CD4-positive, alpha-beta memory T cell (primary cell): ENCODE measurements at regions not wholly inside any gene's neighbourhood (a gene's known extent, or its start where the extent isn't known, plus 50 kb on each side); places are given as distances from the start of the nearest gene placed in this dataset.

Experiments
- CTCF ChIA-PET: fragments of 350-600 bp; sonication (Branson Sonifier 250); formaldehyde crosslinking; loops from one replicate; lab custom pipeline; 2021; ENCODE audit warnings: inconsistent platforms; ENCODE audit not compliant: partially characterized antibody; lab: Charles Lee
- POLR2A ChIA-PET: fragments of 350-600 bp; sonication (Branson Sonifier 250); formaldehyde crosslinking; loops from one replicate; lab custom pipeline; 2021; ENCODE audit not compliant: partially characterized antibody; lab: Charles Lee
- DNase-seq, 5 donors: peaks; one replicate each; pipeline versions ENCODE4 v3.0.0 to v3.0.0-alpha.2; 2020 to 2022; ENCODE audit warnings: mixed read lengths in 1 of 5
- H3K27ac ChIP-seq: one replicate; pipeline ENCODE4 v1.7.0; 2013; ENCODE audit warnings: low read depth, low read length
- H3K27me3 ChIP-seq: 2 replicates; pipeline ENCODE4 v1.7.0; 2013; ENCODE audit warnings: mild to moderate bottlenecking, low read length, moderate library complexity; ENCODE audit not compliant: insufficient read depth
- H3K36me3 ChIP-seq: 2 replicates; pipeline ENCODE4 v1.7.0; 2013; ENCODE audit warnings: mild to moderate bottlenecking, low read length, moderate library complexity; ENCODE audit not compliant: insufficient read depth
- H3K4me1 ChIP-seq: 2 replicates; pipeline ENCODE4 v1.7.0; 2013; ENCODE audit warnings: mild to moderate bottlenecking, low read length, moderate library complexity; ENCODE audit not compliant: insufficient read depth
- H3K4me3 ChIP-seq, 2 donors: one replicate each; pipeline ENCODE4 v1.7.0; 2013; ENCODE audit warnings: low read length in 2 of 2, mild to moderate bottlenecking in 1 of 2
- H3K9me3 ChIP-seq, 2 donors: one replicate each; pipeline ENCODE4 v1.7.0; 2013; ENCODE audit warnings: low read length in 2 of 2, control low read depth in 1 of 2; ENCODE audit not compliant: control insufficient read depth in 1 of 2
- H3K27ac Mint-ChIP-seq, 7 donors: one replicate each; pipeline ENCODE4 v1.8.0; 2020 to 2021; ENCODE audit warnings: mixed read lengths in 7 of 7, mild to moderate bottlenecking in 6 of 7, inconsistent platforms in 3 of 7, moderate library complexity in 3 of 7
- H3K27me3 Mint-ChIP-seq, 2 donors: one replicate each; pipeline ENCODE4 v1.8.0; 2020 to 2021; ENCODE audit warnings: mixed read lengths in 2 of 2
- H3K36me3 Mint-ChIP-seq, 2 donors: one replicate each; pipeline ENCODE4 v1.8.0; 2020 to 2021; ENCODE audit warnings: mixed read lengths in 2 of 2, inconsistent platforms in 1 of 2, mild to moderate bottlenecking in 1 of 2
- H3K4me1 Mint-ChIP-seq, 4 donors: one replicate each; pipeline ENCODE4 v1.8.0; 2020 to 2021; ENCODE audit warnings: mixed read lengths in 4 of 4, mild to moderate bottlenecking in 1 of 4
- H3K4me3 Mint-ChIP-seq, 8 donors: one replicate each; pipeline ENCODE4 v1.8.0; 2020 to 2021; ENCODE audit warnings: mixed read lengths in 8 of 8, mild to moderate bottlenecking in 7 of 8, moderate library complexity in 6 of 8, inconsistent platforms in 3 of 8
- H3K9me3 Mint-ChIP-seq, 8 donors: one replicate each; pipeline ENCODE4 v1.8.0; 2020 to 2021; ENCODE audit warnings: mixed read lengths in 8 of 8, mild to moderate bottlenecking in 5 of 8, inconsistent platforms in 3 of 8, moderate library complexity in 1 of 8
- intact Hi-C: fragments of 100-400 bp; cut with micrococcal nuclease; formaldehyde crosslinking; loops from one replicate; pipeline ENCODE4 v1.15.1; 2023

- H3K27me3 Mint-ChIP-seq: peaks cover 3 to 9% of the 10 kb centered on the region in 2 donors
- Histone ChIP-seq H3K27me3 (no peaks in the 10 kb centered on the region), H3K4me1 (no peaks in the 10 kb centered on the region), H3K27ac (no peak overlapping the region), H3K4me3 (no peak overlapping the region), H3K36me3 (no peaks in the 10 kb centered on the region), H3K9me3 (no peaks in the 10 kb centered on the region)
- POLR2A ChIA-PET: no interaction called here
- CTCF ChIA-PET: interaction anchor here (0.8 kb wide), 1 partner anchor 117 kb away, joined by 3 read pairs; no protein-coding TSS in a partner anchor
- intact Hi-C loops: no loop called here
- no peak for DNase-seq
- peaks cover 0 to 5% (median 0%) of the 10 kb centered on the region in 8 donors for H3K9me3 Mint-ChIP-seq
- no peak overlapping the region for H3K27ac Mint-ChIP-seq
- no peak overlapping the region for H3K4me3 Mint-ChIP-seq
- no peaks in the 10 kb centered on the region for H3K4me1 Mint-ChIP-seq
- H3K36me3 Mint-ChIP-seq: no peaks in the 10 kb centered on the region
Measured at GRCh38 chr2:177031438-177032180, 181.0 kb upstream of the HNRNPA3 start.

GRCh38 chr2:177036747-177037146, 175.8 kb upstream of the HNRNPA3 start:
- Histone ChIP-seq H3K9me3 (no peaks in the 10 kb centered on the region), H3K36me3 (no peaks in the 10 kb centered on the region), H3K4me3 (no peak overlapping the region), H3K27ac (no peak overlapping the region), H3K4me1 (no peaks in the 10 kb centered on the region), H3K27me3 (no peaks in the 10 kb centered on the region)
- ChIA-PET CTCF (no interaction called here), POLR2A (no interaction called here)
- H3K4me3 Mint-ChIP-seq: no peak overlapping the region
- peaks cover 11 to 22% of the 10 kb centered on the region in 2 donors for H3K27me3 Mint-ChIP-seq
- peaks cover 0 to 5% (median 0%) of the 10 kb centered on the region in 8 donors for H3K9me3 Mint-ChIP-seq
- H3K4me1 Mint-ChIP-seq: no peaks in the 10 kb centered on the region
- no peak overlapping the region for H3K27ac Mint-ChIP-seq
- DNase-seq: no peak
- H3K36me3 Mint-ChIP-seq: no peaks in the 10 kb centered on the region
- intact Hi-C loops: no loop called here

- no peak for DNase-seq
- ChIA-PET POLR2A (no interaction called here), CTCF (no interaction called here)
- Histone ChIP-seq H3K9me3 (no peaks in the 10 kb centered on the region), H3K27me3 (no peaks in the 10 kb centered on the region), H3K4me1 (no peaks in the 10 kb centered on the region), H3K36me3 (no peaks in the 10 kb centered on the region), H3K4me3 (no peak overlapping the region), H3K27ac (no peak overlapping the region)
- Mint-ChIP-seq H3K27me3 (peaks cover 15 to 24% of the 10 kb centered on the region in 2 donors), H3K9me3 (peaks cover 0 to 5% (median 0%) of the 10 kb centered on the region in 8 donors), H3K36me3 (no peaks in the 10 kb centered on the region), H3K27ac (no peak overlapping the region), H3K4me3 (no peak overlapping the region), H3K4me1 (no peaks in the 10 kb centered on the region)
- intact Hi-C loops: no loop called here
Measured at GRCh38 chr2:177037569-177037968, 175.0 kb upstream of the HNRNPA3 start.

- peaks cover 0 to 5% (median 0%) of the 10 kb centered on the region in 8 donors for H3K9me3 Mint-ChIP-seq
- intact Hi-C loops: no loop called here
- H3K27ac ChIP-seq: no peak overlapping the region
- no peaks in the 10 kb centered on the region for H3K9me3 ChIP-seq
- no peaks in the 10 kb centered on the region for H3K36me3 Mint-ChIP-seq
- H3K4me3 ChIP-seq: no peak overlapping the region
- H3K27me3 ChIP-seq: no peaks in the 10 kb centered on the region
- POLR2A ChIA-PET: no interaction called here
- H3K36me3 ChIP-seq: no peaks in the 10 kb centered on the region
- no peak overlapping the region for H3K4me3 Mint-ChIP-seq
- H3K4me1 ChIP-seq: no peaks in the 10 kb centered on the region
- CTCF ChIA-PET: no interaction called here
- no peaks in the 10 kb centered on the region for H3K4me1 Mint-ChIP-seq
- H3K27ac Mint-ChIP-seq: no peak overlapping the region
- H3K27me3 Mint-ChIP-seq: peaks cover 20 to 25% of the 10 kb centered on the region in 2 donors
- DNase-seq: no peak
Measured at GRCh38 chr2:177038787-177039484, 173.7 kb upstream of the HNRNPA3 start.

GRCh38 chr2:177042311-177042710, 170.3 kb upstream of the HNRNPA3 start:
- H3K27ac ChIP-seq: no peak overlapping the region
- Mint-ChIP-seq H3K9me3 (no peaks in the 10 kb centered on the region), H3K4me1 (no peaks in the 10 kb centered on the region), H3K4me3 (no peak overlapping the region), H3K27me3 (peaks cover 20 to 25% of the 10 kb centered on the region in 2 donors), H3K27ac (no peak overlapping the region), H3K36me3 (no peaks in the 10 kb centered on the region)
- H3K36me3 ChIP-seq: no peaks in the 10 kb centered on the region
- H3K27me3 ChIP-seq: no peaks in the 10 kb centered on the region
- CTCF ChIA-PET: no interaction called here
- POLR2A ChIA-PET: no interaction called here
- H3K4me3 ChIP-seq: no peak overlapping the region
- no peak for DNase-seq
- intact Hi-C loops: no loop called here
- no peaks in the 10 kb centered on the region for H3K4me1 ChIP-seq
- H3K9me3 ChIP-seq: no peaks in the 10 kb centered on the region

- Mint-ChIP-seq H3K4me3 (no peak overlapping the region), H3K4me1 (no peaks in the 10 kb centered on the region), H3K36me3 (no peaks in the 10 kb centered on the region), H3K27ac (no peak overlapping the region), H3K9me3 (peaks cover 0 to 4% (median 0%) of the 10 kb centered on the region in 8 donors), H3K27me3 (peaks cover 14 to 16% of the 10 kb centered on the region in 2 donors)
- H3K27me3 ChIP-seq: no peaks in the 10 kb centered on the region
- POLR2A ChIA-PET: no interaction called here
- H3K27ac ChIP-seq: no peak overlapping the region
- intact Hi-C loops: no loop called here
- no peaks in the 10 kb centered on the region for H3K4me1 ChIP-seq
- no peak overlapping the region for H3K4me3 ChIP-seq
- no peak for DNase-seq
- H3K9me3 ChIP-seq: no peaks in the 10 kb centered on the region
- CTCF ChIA-PET: no interaction called here
- H3K36me3 ChIP-seq: no peaks in the 10 kb centered on the region
Measured at GRCh38 chr2:177044671-177045070, 167.9 kb upstream of the HNRNPA3 start.

DNA sequence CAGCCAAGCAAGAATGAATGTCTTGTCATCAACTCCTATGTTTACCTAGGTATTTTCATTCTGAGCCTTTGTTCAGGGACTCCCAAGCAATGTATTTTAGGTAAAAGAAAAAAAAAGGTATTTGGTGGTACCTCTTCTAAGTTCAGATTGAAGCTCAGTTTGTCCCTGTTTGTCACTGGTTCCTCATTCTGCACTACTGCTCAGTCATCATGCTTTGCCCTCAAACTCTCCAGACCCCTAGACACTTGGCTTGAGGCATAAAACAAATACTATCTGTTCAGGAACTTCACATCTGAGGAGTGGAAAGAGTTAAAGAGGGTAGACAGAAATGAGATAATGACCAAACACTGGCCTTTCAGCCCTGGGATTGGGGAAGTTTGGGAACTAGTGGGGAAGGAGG, 163.6 kb upstream of the HNRNPA3 start:
- Histone ChIP-seq H3K27me3 (no peaks in the 10 kb centered on the region), H3K4me1 (no peaks in the 10 kb centered on the region), H3K9me3 (no peaks in the 10 kb centered on the region), H3K36me3 (no peaks in the 10 kb centered on the region), H3K27ac (no peak overlapping the region), H3K4me3 (no peak overlapping the region)
- Mint-ChIP-seq H3K4me1 (no peaks in the 10 kb centered on the region), H3K4me3 (no peak overlapping the region), H3K36me3 (no peaks in the 10 kb centered on the region), H3K27me3 (peaks cover 3 to 7% of the 10 kb centered on the region in 2 donors), H3K9me3 (peaks cover 0 to 4% (median 0%) of the 10 kb centered on the region in 8 donors), H3K27ac (no peak overlapping the region)
- no peak for DNase-seq
- POLR2A ChIA-PET: no interaction called here
- intact Hi-C loops: no loop called here
- CTCF ChIA-PET: no interaction called here
